Heart right ventricle (tissue), 16 donors: ENCODE measurements at regions not wholly inside any gene's neighbourhood (a gene's known extent, or its start where the extent isn't known, plus 50 kb on each side); places are given as distances from the start of the nearest gene placed in this dataset.

ENCODE experiments used
- ATAC-seq, 8 donors: fragments of 200-7000 bp; cut with Tn5 transposase; one replicate each; pipeline ENCODE4 v1.9.1; 2020; ENCODE audit warnings: mild to moderate bottlenecking in 8 of 8, moderate library complexity in 8 of 8, moderate number of reproducible peaks in 1 of 8
- DNase-seq, 2 donors: peaks; one replicate each; pipeline ENCODE4 v3.0.0-alpha.2; 2020
- H3K27ac ChIP-seq, 10 donors: fragments of 200-600 bp; sonication (generic) in 2 of 10; one replicate each; pipeline versions ENCODE4 v1.5.0 to v1.8.0; 2020 to 2022; ENCODE audit warnings: mild to moderate bottlenecking in 3 of 10
- H3K27me3 ChIP-seq, 7 donors: fragments of 200-600 bp; one replicate each; pipeline ENCODE4 v1.8.0; 2021 to 2022; ENCODE audit warnings: mild to moderate bottlenecking in 2 of 7
- H3K36me3 ChIP-seq, 9 donors: fragments of 200-600 bp; sonication (generic) in 1 of 9; one replicate each; pipeline versions ENCODE4 v1.5.0 to v1.8.0; 2020 to 2022; ENCODE audit warnings: mild to moderate bottlenecking in 2 of 9
- H3K4me1 ChIP-seq, 9 donors: fragments of 200-600 bp; sonication (generic) in 1 of 9; one replicate each; pipeline versions ENCODE4 v1.5.0 to v1.8.0; 2020 to 2022; ENCODE audit warnings: mild to moderate bottlenecking in 4 of 9
- H3K4me3 ChIP-seq, 10 donors: fragments of 200-600 bp; sonication (generic) in 2 of 10; one replicate each; pipeline versions ENCODE4 v1.5.0 to v1.8.0; 2020 to 2022; ENCODE audit warnings: mild to moderate bottlenecking in 7 of 10, moderate library complexity in 2 of 10
- H3K9me3 ChIP-seq, 11 donors: fragments of 200-600 bp in 10 of 11; sonication (generic) in 2 of 11; one replicate each; pipeline versions ENCODE4 v1.5.0 to v1.8.0; 2013 to 2022; ENCODE audit warnings: mild to moderate bottlenecking in 2 of 11, control low read depth in 1 of 11, moderate library complexity in 1 of 11
- CTCF ChIP-seq, 9 donors: fragments of 200-600 bp; sonication (generic) in 2 of 9; IDR thresholded peaks; one replicate each; pipeline versions ENCODE4 v1.5.0 to v1.8.0; 2021 to 2022; ENCODE audit warnings: antibody characterized with exemption in 9 of 9, mild to moderate bottlenecking in 5 of 9, moderate library complexity in 1 of 9
- WGBS, 2 donors: extraction: QIAGEN DNeasy Blood & Tissue Kit; methylation state at CpG; one replicate each; pipeline ENCODE4 v1.1.7; 2013; ENCODE audit warnings: inconsistent platforms in 1 of 2; 5-methylcytosine and 5-hydroxymethylcytosine counted together
- intact Hi-C, 10 donors: fragments of 100-400 bp; cut with DNase I; formaldehyde crosslinking; loops; one replicate each; pipeline versions ENCODE4 v1.11.1 to v1.14.2; 2022
- donor health status: Arrhythmogenic right ventricular cardiomyopathy.
- donor health status: ischemic (EF 13 %, LVEDD 7.1; RV severe dilation, severe dysfunction).
- donor health status: healthy with polysubstance abuse.
- donor health status: DM: no; HTN: yes; CAD: no.
- donor health status: DM: no; HTN: no; CAD: no.
- donor health status: ischemic (EF 25% LVEDD 6.9; RV normal size, moderate dysfunction).
- donor health status: ischemic (EF 25% LVEDD 5.7; RV mildly dilated, moderate dysfunction).
- donor health status: healthy.
- donor health status: DM: yes; HTN: yes; CAD: no.
- donor health status: Ischemic cardiomyopathy.
- donor health status: ischemic (EF 35%, LVEDD 5.7; RV mildly dilated, moderate dysfunction).
- donor health status: nonischemic (EF 11% LVEDD 7.7; RV severe dilation, severe dysfunction).
- donor health status: DM: yes; HTN: yes; CAD: no.
- donor health status: PGD.
- donor health status: ischemic (EF 29% LVEDD 5.4; RV normal size, mild dysfunction).
- donor health status: nonischemic (EF 23%, LVEDD 6.1; RV moderate dilation, normal function).

DNA sequence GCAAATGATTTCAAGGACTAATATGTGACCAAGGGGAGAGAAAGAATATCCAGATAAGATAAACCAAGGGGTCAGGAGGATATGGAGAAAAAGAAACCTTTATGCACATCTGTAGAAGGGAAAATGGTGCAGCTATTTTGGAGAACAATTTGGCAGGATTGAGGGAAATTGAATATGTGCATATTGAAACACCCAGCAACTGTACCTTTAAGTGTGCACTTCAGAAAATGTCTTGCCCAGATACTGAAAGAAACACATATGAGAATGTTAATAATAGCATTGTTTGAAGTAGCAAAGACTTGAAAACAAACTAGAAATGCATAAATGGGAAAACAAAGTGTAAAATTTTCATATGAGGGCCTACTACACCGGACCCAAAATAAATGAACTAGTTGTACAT, 599.6 kb downstream of the PSAT1 start:
- intact Hi-C loops, result no loop called here
- H3K27ac ChIP-seq, result no peak overlapping the region
- peaks cover 0 to under 1% (median 0%) of the 10 kb centered on the region in 11 donors for H3K9me3 ChIP-seq
- TF ChIP-seq CTCF (IDR thresholded peaks at IDR 0.05), result no peak
- DNase-seq (no peak), ATAC-seq (no peak)
- no peaks in the 10 kb centered on the region for H3K4me1 ChIP-seq
- H3K36me3 ChIP-seq, result no peaks in the 10 kb centered on the region
- no peaks in the 10 kb centered on the region for H3K27me3 ChIP-seq
- no peak overlapping the region for H3K4me3 ChIP-seq
- WGBS, 2 donors, result 84 to 93% methylated on average over 1 of the region's 1 CpG

- Histone ChIP-seq H3K9me3 (no peaks in the 10 kb centered on the region), H3K27ac (no peak overlapping the region), H3K27me3 (no peaks in the 10 kb centered on the region), H3K4me1 (no peaks in the 10 kb centered on the region), H3K36me3 (no peaks in the 10 kb centered on the region), H3K4me3 (no peak overlapping the region)
- DNase-seq (no peak), ATAC-seq (no peak)
- 64 to 69% methylated on average over 1 of the region's 1 CpG for WGBS, 2 donors
- intact Hi-C loops, result no loop called here
- TF ChIP-seq CTCF (IDR thresholded peaks at IDR 0.05), result no peak
Observed at GRCh38 chr9:78898234-78898633, 601.3 kb downstream of the PSAT1 start.

DNA sequence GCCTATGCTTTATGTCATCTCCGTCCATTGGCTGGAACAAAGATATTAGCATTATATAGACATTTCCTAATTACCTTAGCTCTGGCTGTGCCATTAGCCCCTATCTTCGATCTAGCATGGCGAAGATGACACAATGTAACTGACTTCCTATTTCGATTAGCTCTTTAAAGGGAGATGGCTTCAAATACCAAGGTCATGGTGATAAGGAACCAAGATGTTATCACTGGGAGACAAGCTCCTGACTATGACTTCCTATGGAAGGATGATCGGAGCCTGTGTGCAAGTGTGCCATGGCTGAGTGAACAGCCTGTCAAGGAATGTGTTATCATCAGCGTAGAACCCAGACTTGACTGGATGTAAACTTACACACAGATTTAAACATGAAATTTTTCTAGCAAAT, 602.1 kb downstream of the PSAT1 start:
- H3K4me1 ChIP-seq, result no peaks in the 10 kb centered on the region
- no peaks in the 10 kb centered on the region for H3K36me3 ChIP-seq
- TF ChIP-seq CTCF (IDR thresholded peaks at IDR 0.05), result no peak
- DNase-seq (no peak), ATAC-seq (no peak)
- H3K27me3 ChIP-seq, result no peaks in the 10 kb centered on the region
- H3K4me3 ChIP-seq, result no peak overlapping the region
- intact Hi-C loops, result no loop called here
- no peak overlapping the region for H3K27ac ChIP-seq
- no peaks in the 10 kb centered on the region for H3K9me3 ChIP-seq
- WGBS, 2 donors, result 78 to 80% methylated on average over 6 of the region's 6 CpGs

GRCh38 chr9:78900500-78900899, 603.6 kb downstream of the PSAT1 start:
- no peak for TF ChIP-seq CTCF (IDR thresholded peaks at IDR 0.05)
- DNase-seq (no peak), ATAC-seq (no peak)
- H3K4me3 ChIP-seq, result no peak overlapping the region
- intact Hi-C loops, result no loop called here
- H3K36me3 ChIP-seq, result no peaks in the 10 kb centered on the region
- WGBS, 2 donors, result 68 to 70% methylated on average over 1 of the region's 1 CpG
- H3K4me1 ChIP-seq, result no peaks in the 10 kb centered on the region
- H3K27ac ChIP-seq, result no peak overlapping the region
- no peaks in the 10 kb centered on the region for H3K9me3 ChIP-seq
- no peaks in the 10 kb centered on the region for H3K27me3 ChIP-seq

GRCh38 chr9:78902051-78902450, 605.1 kb downstream of the PSAT1 start:
- Histone ChIP-seq H3K4me3 (no peak overlapping the region), H3K27ac (no peak overlapping the region), H3K27me3 (no peaks in the 10 kb centered on the region), H3K4me1 (no peaks in the 10 kb centered on the region), H3K9me3 (no peaks in the 10 kb centered on the region), H3K36me3 (no peaks in the 10 kb centered on the region)
- intact Hi-C loops, result no loop called here
- WGBS, 2 donors, result 78% methylated on average over 2 of the region's 2 CpGs
- ATAC-seq (no peak), DNase-seq (no peak)
- TF ChIP-seq CTCF (IDR thresholded peaks at IDR 0.05), result no peak
